WERI-Rb-1 (cell line): ENCODE measurements at regions not wholly inside any gene's neighbourhood (a gene's known extent, or its start where the extent isn't known, plus 50 kb on each side); places are given as distances from the start of the nearest gene placed in this dataset.
"Not testable (repeated sequence)": the region's sequence is repeated elsewhere in the genome, so short reads cannot be mapped to it uniquely, and the experiment has no call there.

Experiments
- DNase-seq: peaks from one replicate; pipeline ENCODE4 v3.0.0-alpha.2; 2020
- H3K27ac ChIP-seq: fragments of 250-450 bp; sonication (Bioruptor Pico); 2 replicates; pipeline ENCODE4 v1.5.1; 2020; ENCODE audit warnings: mild to moderate bottlenecking, moderate library complexity
- H3K27me3 ChIP-seq: fragments of 250-450 bp; sonication (Bioruptor Pico); 2 replicates; pipeline ENCODE4 v1.5.1; 2021; ENCODE audit warnings: mild to moderate bottlenecking, low read depth, moderate library complexity; ENCODE audit not compliant: insufficient read depth, severe bottlenecking
- H3K36me3 ChIP-seq: fragments of 250-450 bp; sonication (Bioruptor Pico); 2 replicates; pipeline ENCODE4 v1.5.1; 2020; ENCODE audit warnings: mild to moderate bottlenecking, moderate library complexity
- H3K4me3 ChIP-seq: 2 replicates; pipeline ENCODE4 v1.5.1; 2011; ENCODE audit warnings: low read depth, mild to moderate bottlenecking, control low read depth, low read length
- H3K9me3 ChIP-seq: fragments of 250-450 bp; sonication (Bioruptor Pico); 2 replicates; pipeline ENCODE4 v1.5.1; 2021; ENCODE audit warnings: mild to moderate bottlenecking, moderate library complexity; ENCODE audit not compliant: severe bottlenecking
- CTCF ChIP-seq: IDR thresholded peaks from 2 replicates; pipeline ENCODE4 v1.5.1; 2011; ENCODE audit warnings: low read depth, mild to moderate bottlenecking, control low read depth, inconsistent platforms, low read length

GRCh38 chr9:23036416-23036815 lies 589.8 kb downstream of the DMRTA1 start:
- no peaks in the 10 kb centered on the region for H3K9me3 ChIP-seq
- DNase-seq = no peak
- no peak overlapping the region for H3K27ac ChIP-seq
- no peaks in the 10 kb centered on the region for H3K27me3 ChIP-seq
- TF ChIP-seq CTCF = no peak
- H3K4me3 ChIP-seq = no peak overlapping the region
- H3K36me3 ChIP-seq = no peaks in the 10 kb centered on the region

GRCh38 chr9:23039402-23039801 lies 592.8 kb downstream of the DMRTA1 start:
- no peak overlapping the region for H3K4me3 ChIP-seq
- no peaks in the 10 kb centered on the region for H3K9me3 ChIP-seq
- no peaks in the 10 kb centered on the region for H3K27me3 ChIP-seq
- H3K36me3 ChIP-seq = no peaks in the 10 kb centered on the region
- H3K27ac ChIP-seq = no peak overlapping the region
- TF ChIP-seq CTCF = no peak
- no peak for DNase-seq

- TF ChIP-seq CTCF = no peak
- DNase-seq = no peak
- Histone ChIP-seq H3K4me3 (no peak overlapping the region), H3K36me3 (no peaks in the 10 kb centered on the region), H3K27me3 (no peaks in the 10 kb centered on the region), H3K27ac (no peak overlapping the region), H3K9me3 (no peaks in the 10 kb centered on the region)
Observed at GRCh38 chr9:23041466-23041865, 594.8 kb downstream of the DMRTA1 start.

- no peak for DNase-seq
- no peak overlapping the region for H3K4me3 ChIP-seq
- H3K27me3 ChIP-seq = no peaks in the 10 kb centered on the region
- H3K9me3 ChIP-seq = no peaks in the 10 kb centered on the region
- no peak for TF ChIP-seq CTCF
- no peak overlapping the region for H3K27ac ChIP-seq
- H3K36me3 ChIP-seq = no peaks in the 10 kb centered on the region
Observed at GRCh38 chr9:23044549-23044948, 597.9 kb downstream of the DMRTA1 start.

- H3K9me3 ChIP-seq, H3K36me3 ChIP-seq, H3K27me3 ChIP-seq: not testable (repeated sequence)
- Histone ChIP-seq H3K4me3 (0 out of 2 replicates have a peak overlapping the region, but pooled peaks have one; percentile 10), H3K27ac (peak overlapping the region; percentile 21; the same call in 1 of the 2 replicates)
- DNase-seq = peak; percentile 95
Observed at GRCh38 chr9:23046026-23046425, 599.4 kb downstream of the DMRTA1 start.

GRCh38 chr9:23050548-23050947 lies 603.9 kb downstream of the DMRTA1 start:
- H3K4me3 ChIP-seq = no peak overlapping the region
- no peaks in the 10 kb centered on the region for H3K36me3 ChIP-seq
- no peaks in the 10 kb centered on the region for H3K9me3 ChIP-seq
- no peak for TF ChIP-seq CTCF
- no peaks in the 10 kb centered on the region for H3K27me3 ChIP-seq
- no peak for DNase-seq
- H3K27ac ChIP-seq = no peak overlapping the region
